SHP77 treated with DMSO at 0.1 percent for 48 hours (cell line): ENCODE measurements at regions not wholly inside any gene's neighbourhood (a gene's known extent, or its start where the extent isn't known, plus 50 kb on each side); places are given as distances from the start of the nearest gene placed in this dataset.
"Not testable (repeated sequence)": the region's sequence is repeated elsewhere in the genome, so short reads cannot be mapped to it uniquely, and the experiment has no call there.

Experiments
- DNase-seq: peaks from one replicate; lab custom pipeline; 2025; lab: John Stamatoyannopoulos, UW

DNA sequence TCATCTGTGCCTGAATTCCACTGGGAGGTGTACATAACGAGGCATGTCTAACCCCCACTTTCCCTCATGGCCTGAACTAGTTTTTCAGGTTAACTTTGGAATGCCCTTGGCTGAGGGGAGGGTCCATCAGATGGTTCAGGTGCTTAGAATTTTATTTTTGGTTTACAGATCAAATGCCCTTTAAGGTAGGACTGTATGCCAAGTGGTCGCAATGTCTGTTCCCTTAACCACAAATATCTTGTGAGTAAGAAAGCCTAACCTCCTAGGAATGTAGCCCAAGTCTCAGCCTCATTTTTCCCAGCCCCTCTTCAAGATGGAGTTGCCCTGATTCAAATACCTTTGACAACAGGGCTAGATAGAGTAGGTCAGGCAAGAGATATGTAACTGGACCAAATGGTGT lies 78.4 kb downstream of the RNASET2 start:
- no peak for DNase-seq

DNA sequence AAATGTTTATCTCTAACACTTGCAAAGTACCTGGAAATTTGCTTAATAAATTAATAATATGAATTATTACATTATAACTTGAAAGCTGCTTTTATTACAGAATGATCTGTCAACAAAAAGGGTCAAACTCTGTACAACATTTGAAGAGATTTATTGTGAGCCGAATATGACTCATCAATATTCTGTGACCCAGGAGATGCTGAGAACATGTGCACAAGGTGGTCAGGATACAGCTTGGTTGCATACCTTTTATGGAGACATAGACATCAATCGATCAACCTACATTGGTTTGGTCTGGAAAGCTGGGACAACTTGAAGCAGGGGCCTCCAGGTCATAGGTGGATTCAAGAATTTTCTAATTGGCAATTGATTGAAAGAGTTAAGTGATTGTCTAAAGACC lies 79.0 kb downstream of the RNASET2 start:
- DNase-seq, result no peak

DNA sequence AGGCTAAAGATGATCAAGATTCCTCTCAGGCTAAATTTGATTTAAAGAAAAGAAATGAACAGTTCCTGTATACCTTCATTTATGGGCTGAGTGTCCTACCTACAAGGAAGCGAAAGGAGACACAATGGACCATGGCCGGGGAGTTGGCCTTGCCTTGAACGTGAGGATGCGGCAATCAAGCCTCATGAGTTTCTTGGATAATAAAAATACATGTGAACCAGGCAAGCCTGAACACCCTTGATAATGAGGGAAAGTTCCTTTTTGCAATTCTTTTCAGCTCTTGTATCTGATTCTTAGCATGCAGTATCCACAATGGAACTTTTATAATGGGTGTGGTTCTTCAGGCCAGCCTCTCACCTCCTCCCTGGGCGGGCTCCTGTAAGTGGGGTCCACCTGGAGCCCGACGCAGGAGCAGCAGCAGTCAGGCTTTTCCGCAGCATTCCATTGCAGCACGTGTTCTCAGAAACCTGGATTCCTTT lies 83.8 kb downstream of the RNASET2 start:
- no peak for DNase-seq

DNA sequence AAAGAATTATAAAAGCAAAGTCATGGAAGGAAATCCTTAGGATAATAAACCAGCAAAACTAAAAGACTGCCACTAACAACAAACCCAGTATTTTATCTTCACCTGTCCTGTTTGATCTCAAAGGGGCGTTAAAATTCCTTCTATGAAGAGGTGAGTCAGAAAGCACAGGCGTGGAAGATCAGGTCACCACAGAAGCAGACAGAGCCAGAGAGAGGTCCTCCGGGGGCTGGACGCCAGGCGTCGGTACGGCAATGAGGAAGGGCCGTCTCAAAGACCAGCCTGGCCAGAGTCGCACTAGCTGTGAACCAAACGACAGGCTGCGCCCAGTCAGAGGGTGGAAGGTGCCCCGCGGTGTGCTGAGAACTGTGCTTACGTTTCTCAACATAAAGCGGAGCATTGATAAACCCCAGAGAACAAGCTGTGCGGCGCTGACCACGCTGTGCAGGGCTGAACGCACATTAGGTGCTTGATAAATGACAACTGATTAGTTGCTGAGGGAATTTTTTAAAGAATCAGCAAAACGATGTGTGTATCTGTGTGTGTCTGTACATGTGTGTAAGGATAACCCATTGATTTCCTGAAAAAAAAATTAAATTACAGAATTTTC lies 85.6 kb downstream of the RNASET2 start:
- DNase-seq, result no peak

DNA sequence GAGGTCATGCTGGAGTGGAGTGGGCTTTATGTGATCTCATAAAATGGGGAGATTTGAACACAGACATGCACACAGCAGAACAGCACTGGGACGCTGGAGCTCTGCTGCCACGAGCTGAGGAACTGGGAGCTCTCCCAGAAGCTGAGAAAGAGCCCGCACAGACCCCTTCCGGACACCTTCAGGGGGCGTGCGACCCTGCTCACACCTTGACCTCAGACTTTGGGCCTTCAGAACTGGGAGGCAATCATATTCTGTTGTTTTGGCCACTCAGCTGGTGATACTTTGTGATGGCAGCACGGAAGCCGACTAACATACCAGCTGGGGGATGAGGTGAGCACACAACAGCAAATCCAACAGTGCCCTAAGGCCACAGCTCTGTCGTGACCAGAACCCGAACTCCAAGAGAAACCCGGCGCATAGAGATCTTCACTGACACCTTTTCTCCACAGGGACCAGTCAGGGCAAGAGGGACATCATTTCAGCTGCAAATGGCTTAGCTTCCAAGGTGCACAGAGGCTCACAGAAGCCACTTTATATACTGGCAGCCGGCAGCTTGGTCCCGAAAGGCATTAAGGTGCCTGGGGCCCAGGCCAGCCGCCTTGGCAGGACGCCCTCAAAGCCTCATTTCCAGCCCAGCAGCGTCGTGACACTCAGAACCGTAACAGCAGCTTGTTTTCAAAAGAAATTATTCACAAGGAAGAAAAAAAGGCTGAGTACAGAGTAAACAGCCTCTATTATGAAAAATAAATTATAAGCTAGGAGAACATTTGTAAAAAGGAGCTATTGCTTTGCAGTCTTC lies 89.3 kb downstream of the RNASET2 start:
- no peak for DNase-seq

DNA sequence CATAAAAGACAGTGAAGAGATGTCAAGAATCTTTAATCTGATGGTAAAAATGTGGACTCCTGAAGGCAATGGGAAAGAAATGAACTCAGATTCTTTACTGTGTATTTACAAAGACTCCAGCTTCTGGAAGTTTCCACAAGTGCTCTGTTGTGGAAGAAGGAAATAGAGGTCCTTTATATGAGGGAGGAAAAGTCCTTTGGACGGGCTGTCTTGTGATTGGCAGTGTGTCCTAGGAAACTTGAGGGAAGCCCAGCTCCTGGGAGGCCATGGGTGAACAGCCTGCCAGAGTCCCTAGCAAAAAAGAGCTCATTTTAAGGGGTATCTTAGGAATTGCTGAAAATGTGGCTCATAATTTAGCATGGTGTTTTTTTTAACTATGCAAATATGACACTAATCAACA lies 92.0 kb downstream of the RNASET2 start:
- DNase-seq, result no peak

DNA sequence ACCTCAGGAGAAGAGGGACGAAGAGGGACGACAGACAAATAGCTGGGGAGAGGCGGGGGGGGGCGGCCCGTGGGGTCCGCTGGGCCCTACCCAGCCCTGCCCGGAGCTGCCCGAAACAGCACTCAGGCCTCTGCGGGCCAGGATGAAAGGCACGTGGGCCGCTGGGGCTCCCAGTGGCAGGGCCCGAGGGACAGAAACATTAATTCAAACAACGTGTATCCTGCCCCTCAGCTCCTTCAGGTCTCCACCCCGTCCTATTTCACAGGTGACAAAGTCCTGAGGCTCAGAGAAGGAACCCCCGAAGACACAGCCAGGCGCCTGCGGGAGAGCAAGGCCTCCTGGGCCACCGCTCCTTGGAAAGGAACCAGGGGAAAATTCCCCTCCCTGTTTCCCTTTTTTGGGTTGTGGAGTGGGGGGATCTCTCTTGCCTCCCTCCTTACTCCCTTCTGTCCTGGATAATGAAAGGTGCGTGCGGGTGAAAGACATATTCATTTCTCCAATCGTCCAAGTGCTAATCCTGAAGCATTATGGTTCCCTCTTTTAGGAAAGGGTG lies 93.3 kb downstream of the RNASET2 start:
- no peak for DNase-seq

DNA sequence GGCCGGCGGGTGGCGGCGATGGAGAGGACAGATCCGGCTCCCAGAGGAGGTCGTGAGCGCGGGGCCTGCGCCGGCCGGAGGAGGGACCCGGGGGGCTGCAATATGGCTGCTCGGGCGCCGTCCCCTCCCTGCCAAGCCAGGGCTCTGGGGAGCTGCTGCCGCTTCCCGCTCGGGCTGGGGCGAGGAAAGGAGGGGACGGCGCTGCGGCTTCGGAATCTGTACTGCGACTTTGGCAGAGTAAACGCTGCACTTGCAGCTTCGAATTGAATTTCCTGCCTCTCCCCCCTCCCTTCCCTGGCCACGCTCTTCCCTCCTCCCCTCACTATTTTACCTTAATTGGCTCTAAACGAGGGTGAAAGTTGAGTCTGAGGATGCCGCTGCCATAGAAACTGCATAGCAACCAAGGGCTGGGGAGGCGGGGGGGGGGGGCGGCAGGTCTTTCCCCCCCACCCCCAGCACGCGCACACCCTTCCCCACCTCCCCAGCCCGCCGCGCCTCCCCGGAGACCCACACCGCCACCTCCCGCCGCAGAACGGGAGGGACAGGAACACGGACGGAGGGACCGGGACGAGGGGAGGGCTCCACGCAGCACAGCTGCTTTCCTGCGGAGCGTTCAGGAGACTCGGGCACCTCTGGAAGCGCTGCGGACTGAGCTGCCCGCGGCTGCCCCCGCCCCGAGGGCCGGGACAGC lies 93.9 kb downstream of the RNASET2 start:
- DNase-seq, result no peak

DNA sequence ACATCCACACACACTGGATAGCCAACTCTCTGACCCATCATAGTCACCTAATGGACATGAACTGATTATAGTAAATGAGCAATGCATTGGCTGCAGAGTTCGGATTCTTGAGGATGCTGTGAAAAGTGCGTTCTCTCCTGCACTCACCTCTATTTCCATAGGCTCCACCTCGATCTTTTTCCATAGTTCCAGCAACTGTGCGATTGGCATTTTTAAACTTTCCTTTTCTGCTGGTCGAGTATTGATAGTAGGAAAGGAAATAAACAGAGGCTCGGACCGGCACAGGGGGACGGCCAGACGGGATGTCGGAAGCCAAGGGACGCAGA lies 94.4 kb downstream of the RNASET2 start:
- no peak for DNase-seq

DNA sequence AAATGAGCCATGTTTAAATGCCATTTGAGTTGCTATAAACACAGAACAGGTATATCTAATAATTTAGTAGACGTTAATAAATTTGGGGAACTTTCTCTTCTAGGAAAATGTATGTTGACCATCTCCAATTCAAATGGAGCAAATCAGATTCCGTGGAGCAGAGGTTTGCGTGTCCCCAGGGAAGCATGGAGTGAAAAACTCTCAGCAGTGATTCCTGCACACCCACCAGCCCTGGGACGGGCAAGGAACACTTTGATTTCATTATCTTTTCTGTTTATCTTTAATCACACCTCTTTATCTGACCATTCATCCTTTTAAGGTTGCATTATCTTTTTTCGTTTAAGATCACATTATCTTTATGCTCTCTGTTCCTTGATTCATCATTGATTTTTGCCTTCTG lies 95.0 kb downstream of the RNASET2 start:
- DNase-seq, result no peak

DNA sequence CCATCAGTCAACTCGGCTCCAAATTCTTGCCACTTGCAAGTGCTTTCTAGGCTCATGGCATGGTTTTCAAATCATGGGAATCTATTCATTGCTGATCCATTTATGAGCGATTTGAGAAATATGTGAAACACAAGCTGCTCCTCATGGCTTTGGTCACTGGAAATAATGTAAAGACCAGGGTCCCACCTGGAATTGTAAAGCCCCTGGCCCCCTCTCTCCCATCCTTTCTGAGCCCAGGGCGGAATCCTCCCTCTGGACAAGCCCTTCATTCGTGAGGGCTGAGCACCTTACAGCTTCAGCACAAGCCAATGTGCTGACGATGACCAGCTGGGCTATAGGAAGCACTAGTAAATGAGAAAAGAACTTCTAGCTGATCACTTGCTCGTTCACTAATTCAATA lies 96.0 kb downstream of the RNASET2 start:
- DNase-seq, result no peak

DNA sequence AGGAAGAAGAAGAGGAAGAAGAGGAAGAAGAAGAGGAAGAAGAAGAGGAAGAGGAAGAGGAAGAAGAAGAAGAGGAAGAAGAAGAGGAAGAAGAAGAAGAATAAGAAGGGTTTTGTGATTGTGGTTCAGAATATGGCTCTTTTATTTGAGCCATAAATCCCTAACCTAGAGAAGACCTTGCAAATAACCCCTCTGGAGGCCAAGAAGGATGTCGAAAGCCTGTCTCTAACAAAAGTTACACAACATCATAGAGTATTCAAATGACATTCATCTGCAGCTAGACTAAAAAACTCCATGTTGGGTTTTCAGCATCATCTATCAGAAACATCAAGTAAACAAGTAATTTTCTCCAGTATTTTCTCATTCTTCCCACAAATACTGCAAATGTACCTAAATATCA lies 100.9 kb downstream of the RNASET2 start:
- no peak for DNase-seq

DNA sequence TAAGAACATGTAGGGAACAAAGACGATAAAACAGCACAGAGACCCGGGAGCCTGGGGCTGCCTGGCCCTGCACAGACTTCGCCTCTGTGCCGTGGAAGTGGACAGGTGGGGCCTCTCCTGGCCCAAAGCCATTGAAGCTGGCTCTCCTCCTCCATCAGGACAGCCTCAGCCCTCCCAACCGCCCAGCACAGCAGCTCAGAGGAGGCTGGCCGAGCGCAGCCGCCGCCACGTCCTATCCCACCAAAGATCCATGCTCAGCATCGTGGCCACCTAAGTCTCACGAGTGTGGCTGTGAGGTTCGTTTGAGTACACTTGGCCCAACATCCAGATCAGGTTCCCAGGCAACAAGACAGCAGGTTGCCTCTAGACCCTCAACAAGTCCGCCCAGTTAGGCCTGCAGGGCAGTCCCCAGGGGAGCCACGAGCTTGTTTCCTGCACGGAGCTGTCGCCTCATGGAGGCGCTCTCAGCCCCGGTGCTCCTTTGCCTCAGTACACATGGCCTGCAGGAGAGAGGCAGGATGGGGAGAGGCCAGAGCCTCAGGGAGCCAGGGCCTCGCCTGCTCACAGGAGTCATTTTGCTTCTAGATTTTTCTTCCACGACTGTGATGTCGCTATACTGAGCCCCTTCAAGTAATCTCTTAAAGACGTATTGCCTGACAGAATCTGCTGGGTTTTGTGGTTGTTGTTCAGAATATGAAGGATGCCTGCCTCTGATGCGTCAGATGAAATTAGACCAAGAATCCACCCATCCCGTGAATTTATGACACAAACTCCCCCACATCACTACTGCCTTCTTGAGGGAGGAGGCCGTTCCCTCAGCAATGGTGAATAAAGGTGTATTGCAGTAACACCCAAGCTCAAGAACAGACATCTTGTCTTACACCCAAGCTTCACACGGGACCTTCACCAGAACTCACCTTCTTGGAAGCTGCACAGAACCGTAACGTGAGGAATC lies 102.7 kb downstream of the RNASET2 start:
- DNase-seq, result no peak

DNA sequence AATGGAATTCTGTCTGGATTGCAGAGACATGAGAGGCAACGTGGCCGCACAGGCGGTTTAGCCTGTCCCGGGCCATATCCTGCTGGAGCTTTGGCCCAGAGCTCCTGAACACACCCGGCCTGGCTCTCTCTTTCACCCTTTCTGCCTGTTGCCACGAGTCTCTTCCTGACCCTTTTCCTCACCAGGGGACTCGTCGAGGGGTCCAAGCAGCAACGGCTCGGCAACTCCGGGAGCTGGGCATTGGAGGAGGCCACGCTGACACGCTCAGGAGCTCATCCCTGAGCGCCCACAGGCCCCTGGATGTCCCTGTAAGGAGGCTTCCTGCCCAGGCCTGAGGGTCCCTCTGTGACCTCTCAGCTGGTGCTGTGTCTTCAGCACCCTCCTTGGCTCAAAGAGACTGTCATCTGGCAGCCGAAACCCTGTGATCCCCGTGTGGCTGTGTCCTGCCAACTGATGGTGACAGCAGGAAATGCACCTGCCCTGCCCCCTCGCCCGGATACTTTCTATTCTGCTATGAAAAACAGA lies 103.8 kb downstream of the RNASET2 start:
- no peak for DNase-seq

DNA sequence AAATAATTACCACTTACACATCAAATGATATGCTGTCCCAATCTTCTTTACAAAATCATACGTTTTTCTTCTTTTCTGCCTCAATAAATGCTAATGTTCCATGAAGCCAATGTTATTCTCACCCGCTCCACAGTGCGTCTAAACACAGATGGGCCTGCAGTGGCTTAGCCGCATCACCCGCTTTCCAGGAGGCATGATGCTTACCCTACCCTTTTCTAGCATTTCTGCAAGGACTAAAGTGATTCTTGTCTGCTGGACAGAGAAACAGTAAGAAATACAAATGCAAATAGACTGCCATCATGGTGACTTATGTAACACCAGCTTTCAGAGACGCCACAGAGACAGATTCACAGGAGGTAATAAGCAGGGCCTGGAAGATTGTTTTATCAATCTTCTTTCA lies 104.4 kb downstream of the RNASET2 start:
- no peak for DNase-seq

DNA sequence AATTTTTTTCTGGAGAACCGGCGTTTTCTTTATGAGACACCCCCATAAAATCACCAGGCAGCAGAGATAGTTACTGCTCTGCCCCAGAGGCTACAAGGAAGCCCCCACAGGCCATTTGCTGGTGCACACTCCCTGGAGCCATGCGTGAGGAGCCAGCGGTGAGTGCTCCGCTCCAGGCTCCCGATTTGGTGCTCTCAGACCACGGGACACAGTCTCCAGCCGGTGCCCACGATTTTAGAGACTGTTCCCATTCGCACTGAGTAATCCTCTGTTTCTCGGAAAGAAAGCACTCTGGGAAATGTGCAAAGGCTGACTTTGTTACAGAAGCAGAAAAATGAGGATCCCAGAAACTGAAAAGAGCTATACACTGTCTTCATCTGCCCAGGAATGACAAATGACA lies 104.9 kb downstream of the RNASET2 start:
- DNase-seq, result no peak

DNA sequence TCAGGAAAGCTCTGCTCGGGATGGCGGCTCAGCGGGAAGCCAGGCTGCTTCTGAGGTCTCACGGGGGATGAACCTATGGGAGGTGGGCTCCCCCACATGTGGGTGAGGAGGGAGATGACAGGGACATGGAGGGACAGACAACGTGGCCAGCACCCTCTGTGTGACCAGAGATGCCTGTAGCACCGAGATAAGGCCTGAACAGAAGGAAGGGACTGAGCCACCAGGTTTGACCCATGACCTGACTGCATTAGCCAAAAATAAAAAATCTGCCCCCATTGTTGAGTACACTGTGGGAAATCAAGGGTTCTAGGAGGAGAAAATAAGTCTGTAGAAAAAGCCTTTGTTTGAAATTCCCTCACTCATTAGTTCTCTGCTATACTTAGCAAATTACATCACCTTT lies 105.7 kb downstream of the RNASET2 start:
- no peak for DNase-seq

DNA sequence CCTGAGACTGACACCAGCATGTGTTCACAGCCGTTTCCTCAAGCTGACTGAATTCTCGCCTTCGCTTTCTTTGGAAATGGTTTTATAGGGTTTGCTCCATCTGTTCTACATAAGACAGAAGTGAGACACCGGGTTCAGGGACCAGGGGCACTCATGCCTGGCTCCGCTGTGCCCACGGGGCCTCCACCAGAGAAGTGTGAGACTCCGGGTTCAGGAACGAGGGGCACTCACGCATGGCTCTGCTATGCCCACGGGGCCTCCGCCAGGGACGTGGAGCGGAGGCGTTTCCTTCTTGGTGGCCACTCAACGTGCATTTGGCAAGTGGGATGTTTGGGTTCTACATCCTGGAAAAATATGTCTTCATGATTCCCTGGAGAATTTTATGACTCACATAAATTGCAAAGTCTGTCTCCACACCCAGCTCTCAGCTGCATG lies 106.6 kb downstream of the RNASET2 start:
- DNase-seq, result no peak

DNA sequence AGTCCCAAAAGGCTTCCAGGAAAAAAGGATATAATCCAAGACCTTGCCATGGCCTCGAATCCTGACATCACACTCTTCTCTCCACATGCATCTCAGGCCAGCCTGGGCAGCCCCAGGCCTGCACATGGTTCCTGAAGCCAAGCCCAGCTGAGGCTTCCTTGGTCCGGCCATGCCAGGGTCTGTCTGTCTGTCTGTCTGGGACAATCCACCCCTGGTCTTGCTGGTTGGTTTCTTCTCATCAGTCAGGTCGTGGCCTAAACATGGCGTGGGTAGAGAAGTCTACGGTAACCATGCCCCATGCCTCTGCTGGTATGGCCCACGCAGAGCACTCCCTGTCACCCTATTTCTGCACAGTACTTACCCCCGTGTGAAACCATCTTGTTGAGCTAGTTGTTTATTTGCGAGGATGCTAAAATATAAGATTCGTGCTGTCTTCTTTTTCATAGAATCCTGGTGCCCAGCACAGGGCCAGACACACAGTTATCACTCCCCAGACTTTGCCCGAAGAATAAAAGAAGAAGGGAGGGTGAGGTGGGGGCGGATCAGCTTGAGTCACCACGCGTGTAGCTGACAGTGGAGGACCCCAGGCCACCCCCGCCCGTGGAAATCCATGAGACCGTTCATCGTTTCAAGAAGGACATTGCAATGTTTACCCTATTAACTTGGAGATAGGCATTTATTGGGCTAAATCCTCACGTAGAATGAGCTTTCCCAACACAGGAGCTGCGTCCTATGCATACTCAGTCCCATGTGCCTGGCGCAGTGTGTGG lies 107.2 kb downstream of the RNASET2 start:
- DNase-seq, result no peak

DNA sequence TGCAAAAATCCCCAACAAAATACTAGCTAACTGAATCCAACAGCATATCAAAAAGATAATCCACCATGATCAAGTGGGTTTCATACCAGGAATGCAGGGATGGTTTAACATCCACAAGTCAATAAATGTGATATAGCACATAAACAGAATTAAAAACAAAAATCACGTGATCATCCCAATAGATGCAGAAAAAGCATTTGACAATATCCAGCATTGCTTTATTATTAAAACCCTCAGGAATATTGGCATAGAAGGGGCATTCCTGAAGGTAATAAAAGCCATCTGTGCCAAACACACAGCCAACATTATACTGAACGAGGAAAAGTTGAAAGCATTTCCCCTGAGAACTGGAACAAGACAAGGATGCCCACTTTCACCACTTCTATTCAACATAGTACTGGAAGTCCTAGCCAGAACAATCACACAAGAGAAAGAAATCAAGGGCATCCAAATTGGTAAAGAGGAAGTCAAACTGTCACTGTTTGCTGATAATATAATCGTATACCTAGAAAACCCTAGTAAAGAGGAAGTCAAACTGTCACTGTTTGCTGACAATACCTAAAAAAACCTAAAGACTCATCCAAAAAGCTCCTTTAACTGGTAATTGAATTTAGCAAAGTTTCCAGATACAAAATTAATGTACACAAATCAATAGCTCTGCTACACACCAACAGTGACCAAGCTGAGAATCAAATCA lies 109.8 kb downstream of the RNASET2 start:
- not testable (repeated sequence) for DNase-seq
